OCI-LY1 (cell line): ENCODE measurements at regions not wholly inside any gene's neighbourhood (a gene's known extent, or its start where the extent isn't known, plus 50 kb on each side); places are given as distances from the start of the nearest gene placed in this dataset.

ENCODE experiments used
- CTCF ChIP-seq: fragments of 200-600 bp; sonication (generic), shearing (Covaris generic); IDR thresholded peaks from 2 replicates; pipeline ENCODE4 v1.5.1; 2017; ENCODE audit warnings: mild to moderate bottlenecking, antibody characterized with exemption, low read length, moderate library complexity, mixed read lengths
- EZH2 ChIP-seq: fragments of 200-600 bp; sonication (generic), shearing (Covaris generic); IDR thresholded peaks from 2 replicates; pipeline ENCODE4 v1.8.0; 2017; ENCODE audit warnings: borderline replicate concordance, mixed run types, mild to moderate bottlenecking, antibody characterized with exemption, low read length, moderate library complexity, mixed read lengths

GRCh38 chr6:137950581-137950980 lies 83.5 kb downstream of the TNFAIP3 start:
- TF ChIP-seq CTCF (no peak), EZH2 (no peak)
